ENCODE measurements at regions not wholly inside any gene's neighbourhood (a gene's known extent, or its start where the extent isn't known, plus 50 kb on each side); places are given as distances from the start of the nearest gene placed in this dataset.

DNA sequence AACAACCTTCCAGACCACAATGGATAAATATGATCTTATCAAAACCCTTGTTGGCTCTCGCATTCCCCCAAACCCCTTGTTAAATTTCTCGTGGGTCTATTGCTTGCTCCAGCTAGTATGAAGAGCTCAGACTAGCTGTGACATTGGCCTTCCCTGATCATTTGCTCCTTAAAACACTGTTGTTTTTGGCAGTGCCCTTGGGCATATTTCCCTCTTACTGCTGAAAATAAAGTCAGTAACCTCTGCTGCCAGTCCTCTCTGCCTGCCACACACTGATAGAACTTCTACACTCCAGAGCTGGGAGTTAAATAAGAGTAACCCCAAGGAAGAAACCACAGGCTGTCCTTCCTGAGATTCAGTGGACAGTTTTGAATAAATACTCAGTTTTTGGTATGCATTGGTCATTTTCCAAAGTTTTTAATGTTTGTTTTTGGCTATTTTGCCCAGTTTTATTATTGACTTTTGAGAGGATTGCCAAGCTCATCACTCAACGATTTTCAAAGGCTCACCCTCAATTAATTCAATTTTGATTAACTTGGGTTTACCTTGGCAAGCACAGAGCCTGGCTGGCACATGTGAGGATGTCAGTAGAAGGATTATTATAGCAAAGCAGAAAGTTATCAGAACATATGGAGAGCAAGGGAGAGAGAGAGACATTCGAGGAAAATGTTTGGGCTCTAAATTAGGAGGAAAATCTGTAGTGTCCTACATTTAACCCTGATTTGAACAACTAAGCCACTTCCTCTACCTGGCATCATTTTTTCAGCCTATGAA, 84.3 kb upstream of the SYN3 start:
- TF ChIP-seq JUN (CRISPR knock-in tag; IDR thresholded peaks at IDR 0.05) (no peak), CTCF (IDR thresholded peaks at IDR 0.05) (no peak), OVOL2 (CRISPR knock-in tag; IDR thresholded peaks at IDR 0.05; ENCODE audit: borderline replicate concordance) (no peak), RELA (CRISPR knock-in tag; IDR thresholded peaks at IDR 0.05; ENCODE audit: borderline replicate concordance) (no peak), NFYB (CRISPR knock-in tag; conservative IDR thresholded peaks at IDR 0.05; ENCODE audit: low read depth) (no peak), FOXP1 (CRISPR knock-in tag; IDR thresholded peaks at IDR 0.05; ENCODE audit: borderline replicate concordance) (no peak), ELF4 (CRISPR knock-in tag; IDR thresholded peaks at IDR 0.05; ENCODE audit: low read depth) (no peak), SP1 (CRISPR knock-in tag; conservative IDR thresholded peaks at IDR 0.05) (no peak)
- TF ChIP-seq, protein P1, sequence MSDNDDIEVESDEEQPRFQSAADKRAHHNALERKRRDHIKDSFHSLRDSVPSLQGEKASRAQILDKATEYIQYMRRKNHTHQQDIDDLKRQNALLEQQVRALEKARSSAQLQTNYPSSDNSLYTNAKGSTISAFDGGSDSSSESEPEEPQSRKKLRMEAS (CRISPR knock-in tag; IDR thresholded peaks at IDR 0.05), result no peak
- TF ChIP-seq, protein P2, sequence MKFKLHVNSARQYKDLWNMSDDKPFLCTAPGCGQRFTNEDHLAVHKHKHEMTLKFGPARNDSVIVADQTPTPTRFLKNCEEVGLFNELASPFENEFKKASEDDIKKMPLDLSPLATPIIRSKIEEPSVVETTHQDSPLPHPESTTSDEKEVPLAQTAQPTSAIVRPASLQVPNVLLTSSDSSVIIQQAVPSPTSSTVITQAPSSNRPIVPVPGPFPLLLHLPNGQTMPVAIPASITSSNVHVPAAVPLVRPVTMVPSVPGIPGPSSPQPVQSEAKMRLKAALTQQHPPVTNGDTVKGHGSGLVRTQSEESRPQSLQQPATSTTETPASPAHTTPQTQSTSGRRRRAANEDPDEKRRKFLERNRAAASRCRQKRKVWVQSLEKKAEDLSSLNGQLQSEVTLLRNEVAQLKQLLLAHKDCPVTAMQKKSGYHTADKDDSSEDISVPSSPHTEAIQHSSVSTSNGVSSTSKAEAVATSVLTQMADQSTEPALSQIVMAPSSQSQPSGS (CRISPR knock-in tag; IDR thresholded peaks at IDR 0.05; ENCODE audit: borderline replicate concordance, low read depth), result no peak
- TF ChIP-seq, protein P3, sequence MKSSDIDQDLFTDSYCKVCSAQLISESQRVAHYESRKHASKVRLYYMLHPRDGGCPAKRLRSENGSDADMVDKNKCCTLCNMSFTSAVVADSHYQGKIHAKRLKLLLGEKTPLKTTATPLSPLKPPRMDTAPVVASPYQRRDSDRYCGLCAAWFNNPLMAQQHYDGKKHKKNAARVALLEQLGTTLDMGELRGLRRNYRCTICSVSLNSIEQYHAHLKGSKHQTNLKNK (CRISPR knock-in tag; IDR thresholded peaks at IDR 0.05), result no peak

All from WTC11 (cell line).